K562 (cell line): ENCODE measurements at regions not wholly inside any gene's neighbourhood (a gene's known extent, or its start where the extent isn't known, plus 50 kb on each side); places are given as distances from the start of the nearest gene placed in this dataset.

Experiments
- ATAC-seq: fragments of 200-7000 bp; cut with Tn5 transposase; 3 replicates; pipeline ENCODE4 v1.9.1; 2020; ENCODE audit warnings: moderate library complexity
- BruUV-seq: library from RNA; stranded (reverse); fragments of 400-500 nt; replicated peaks from 2 replicates; lab custom pipeline; 2021; lab: Mats Ljungman, UMichigan
- CTCF ChIA-PET: fragments of 300-600 bp; formaldehyde crosslinking; extraction: SDS; loops from one replicate; lab custom pipeline; 2021; ENCODE audit warnings: low intra/inter-chr PET ratio; lab: Yijun Ruan, JAX
- POLR2A ChIA-PET: fragments of 300-600, 350-650 bp; sonication (Branson Sonifier 250); formaldehyde crosslinking; extraction: SDS; loops from one replicate; lab custom pipeline; 2021; ENCODE audit warnings: antibody characterized with exemption, inconsistent platforms; lab: Yijun Ruan, JAX
- DNase-seq, 4 experiments: peaks; one replicate each; pipeline versions ENCODE4 v3.0.0 to v3.0.0-alpha.2; 2011 to 2018; ENCODE audit warnings: low spot score in 3 of 4, mixed read lengths in 3 of 4; ENCODE audit errors: extremely low read depth in 1 of 4
- FAIRE-seq: peaks from 2 replicates; lab custom pipeline; 2011; peaks lifted over from hg19 to GRCh38; lab: Jason Lieb, UNC
- H2AFZ ChIP-seq: 2 replicates; pipeline ENCODE4 v1.6.0; 2011; ENCODE audit warnings: low read depth, low read length, control low read depth, inconsistent platforms
- H3K27ac ChIP-seq: fragments of 200-600 bp; 3 replicates; pipeline ENCODE4 v1.8.0; 2011; ENCODE audit warnings: low read depth, mild to moderate bottlenecking, control low read depth, inconsistent platforms, low read length, moderate library complexity, mixed read lengths; ENCODE audit errors: extremely low read depth
- H3K27me3 ChIP-seq, 2 experiments: fragments of 300-600 bp in 1 of 2; 2 replicates in 1 of 2; 3 replicates in 1 of 2; pipeline versions ENCODE4 v1.6.0 to v1.8.0; 2011; ENCODE audit warnings: inconsistent platforms in 2 of 2, low read length in 2 of 2, mild to moderate bottlenecking in 1 of 2, mixed read lengths in 1 of 2, moderate library complexity in 1 of 2; ENCODE audit not compliant: control insufficient read depth in 2 of 2, insufficient read depth in 2 of 2
- H3K36me3 ChIP-seq: fragments of 300-600 bp; 3 replicates; pipeline ENCODE4 v1.8.0; 2011; ENCODE audit warnings: mild to moderate bottlenecking, low read length, inconsistent platforms; ENCODE audit not compliant: control insufficient read depth, insufficient read depth
- H3K4me1 ChIP-seq, 2 experiments: fragments of 200-600 bp in 1 of 2; replicated peaks in 1 of 2; 2 replicates in 1 of 2; 3 replicates in 1 of 2; pipeline versions ENCODE4 v1.5.1 to v1.8.0; 2011; ENCODE audit warnings: inconsistent platforms in 2 of 2, low read length in 2 of 2, mild to moderate bottlenecking in 1 of 2, mixed read lengths in 1 of 2, moderate library complexity in 1 of 2; ENCODE audit not compliant: control insufficient read depth in 2 of 2, insufficient read depth in 2 of 2
- H3K4me2 ChIP-seq: 2 replicates; pipeline ENCODE4 v1.6.1; 2011; ENCODE audit warnings: low read length, control low read depth, inconsistent platforms, mixed read lengths; ENCODE audit not compliant: insufficient read depth
- H3K4me3 ChIP-seq: fragments of 200-600 bp; sonication (generic), shearing (Covaris generic); 2 replicates; pipeline ENCODE4 v1.5.1; 2016; ENCODE audit warnings: control low read depth, inconsistent platforms
- H3K79me2 ChIP-seq: fragments of 200-600 bp; 3 replicates; pipeline ENCODE4 v1.8.0; 2011; ENCODE audit warnings: low read length, inconsistent platforms; ENCODE audit not compliant: control insufficient read depth, insufficient read depth
- H3K9ac ChIP-seq, 2 experiments: 2 replicates each; pipeline versions ENCODE4 v1.6.0 to v1.6.1; 2011; ENCODE audit warnings: low read depth in 2 of 2, low read length in 2 of 2, control low read depth in 1 of 2, inconsistent platforms in 1 of 2, mild to moderate bottlenecking in 1 of 2, mixed read lengths in 1 of 2; ENCODE audit not compliant: insufficient read depth in 1 of 2
- H3K9me1 ChIP-seq: one replicate; pipeline ENCODE4 v1.6.0; 2011; ENCODE audit warnings: inconsistent platforms, mild to moderate bottlenecking, low read length, moderate library complexity; ENCODE audit not compliant: control insufficient read depth, insufficient read depth
- H3K9me3 ChIP-seq: replicated peaks from 2 replicates; pipeline ENCODE4 v1.5.1; 2011; ENCODE audit warnings: low read depth, low read length, inconsistent platforms; ENCODE audit not compliant: control insufficient read depth, insufficient read depth
- H4K20me1 ChIP-seq: replicated peaks from 2 replicates; pipeline ENCODE4 v1.6.1; 2011; ENCODE audit warnings: low read length, inconsistent platforms, mixed read lengths; ENCODE audit not compliant: control insufficient read depth, insufficient read depth
- CBFB ChIP-seq: sonication (generic); formaldehyde crosslinking; IDR thresholded peaks from 2 replicates; pipeline ENCODE4 v1.4.0; 2020; ENCODE audit warnings: mild to moderate bottlenecking, missing genetic modification reagents
- CREB1 ChIP-seq, 2 experiments: sonication (generic) in 1 of 2; formaldehyde crosslinking in 1 of 2; IDR thresholded peaks; 2 replicates each; pipeline versions ENCODE4 v1.6.1 to v1.8.0; 2012 to 2022; ENCODE audit warnings: inconsistent platforms in 1 of 2, mild to moderate bottlenecking in 1 of 2, missing genetic modification reagents in 1 of 2, moderate library complexity in 1 of 2
- ESRRA ChIP-seq: fragments of 450-650 bp; IDR thresholded peaks from 2 replicates; pipeline ENCODE4 v1.6.1; 2014; ENCODE audit warnings: low read depth, mild to moderate bottlenecking, moderate library complexity, borderline replicate concordance
- FOXK1 ChIP-seq: sonication (generic); formaldehyde crosslinking; IDR thresholded peaks from 2 replicates; pipeline ENCODE4 v1.8.0; 2022; ENCODE audit warnings: missing genetic modification reagents, mild to moderate bottlenecking, borderline replicate concordance
- FUS ChIP-seq: fragments of 200-400 bp; formaldehyde crosslinking; optimal IDR thresholded peaks from 2 replicates; pipeline ENCODE3; 2017; ENCODE audit warnings: low read depth, low read length
- TRIM25 ChIP-seq: fragments of 450-650 bp; IDR thresholded peaks from 2 replicates; pipeline ENCODE4 v1.7.0; 2016; ENCODE audit warnings: borderline replicate concordance
- TSC22D4 ChIP-seq: fragments of 450-650 bp; IDR thresholded peaks from 2 replicates; pipeline ENCODE4 v1.6.1; 2016; ENCODE audit warnings: missing genetic modification characterization, missing biosample characterization, control low read depth
- ZNF589 ChIP-seq: fragments of 200-800 bp; sonication (Bioruptor generic); IDR thresholded peaks from 2 replicates; pipeline ENCODE4 v1.6.1; 2016; ENCODE audit warnings: low read depth, missing genetic modification characterization, missing compliant biosample characterization
- WGBS: fragments of 100-300 bp; shearing (Covaris generic); methylation state at CpG from one replicate; pipeline ENCODE4 v1.1.6; 2016; ENCODE audit warnings: low coverage, mixed read lengths; ENCODE audit not compliant: insufficient coverage; ENCODE audit errors: missing lambda C conversion rate; 5-methylcytosine and 5-hydroxymethylcytosine counted together
- in situ Hi-C: fragments of 300-500 bp; cut with MboI; formaldehyde crosslinking; loops from 4 replicates; pipeline ENCODE4 v1.15.0; 2018; ENCODE audit warnings: inconsistent platforms, mixed read lengths
- intact Hi-C: fragments of 100-400 bp; cut with micrococcal nuclease; formaldehyde crosslinking; loops from 2 replicates; pipeline ENCODE4 v1.14.2; 2022

GRCh38 chr22:48926643-48927042 lies 901.0 kb downstream of the BRD1 start:
- ChIA-PET CTCF (no interaction called here), POLR2A (no interaction called here)
- no peak overlapping the region for H3K4me3 ChIP-seq
- in situ Hi-C loops = no loop called here
- H3K9me3 ChIP-seq = no peaks in the 10 kb centered on the region
- H3K27me3 ChIP-seq = peaks cover 0 to 14% of the 10 kb centered on the region in 2 experiments; a peak in 1 of 5 replicates
- no peaks in the 10 kb centered on the region for H3K79me2 ChIP-seq
- no peak overlapping the region for H3K27ac ChIP-seq
- no peak overlapping the region for H2AFZ ChIP-seq
- H3K36me3 ChIP-seq = no peaks in the 10 kb centered on the region
- no peak overlapping the region for H3K4me2 ChIP-seq
- H4K20me1 ChIP-seq = no peaks in the 10 kb centered on the region
- no peak for FAIRE-seq
- BruUV-seq = no TSS peak
- DNase-seq = no peak
- WGBS = 2% methylated on average over 10 of the region's 11 CpGs
- H3K9me1 ChIP-seq = no peaks in the 10 kb centered on the region
- H3K4me1 ChIP-seq = no peaks in the 10 kb centered on the region
- no peak for TF ChIP-seq CBFB (CRISPR knock-in tag)
- no peak for TF ChIP-seq FUS
- no peak for TF ChIP-seq CREB1 (IDR thresholded peaks at IDR 0.05)
- no peak for TF ChIP-seq CREB1 (CRISPR knock-in tag; IDR thresholded peaks at IDR 0.05)
- TF ChIP-seq ZNF589 (CRISPR knock-in tag) = no peak
- no peak for TF ChIP-seq TSC22D4 (tag)
- no peak for TF ChIP-seq TRIM25
- TF ChIP-seq FOXK1 (CRISPR knock-in tag) = no peak
- no peak for TF ChIP-seq ESRRA
- ATAC-seq = no peak
- no peak overlapping the region for H3K9ac ChIP-seq
- intact Hi-C loops = no loop called here
